GM23338 (cell line): ENCODE measurements at regions not wholly inside any gene's neighbourhood (a gene's known extent, or its start where the extent isn't known, plus 50 kb on each side); places are given as distances from the start of the nearest gene placed in this dataset.

Source experiments
- ATAC-seq: fragments of 200-7000 bp; cut with Tn5 transposase; 3 replicates; pipeline ENCODE4 v1.9.1; 2020
- DNase-seq: peaks from one replicate; pipeline ENCODE4 v3.0.0-alpha.2; 2015; ENCODE audit warnings: low spot score
- H2AFZ ChIP-seq: fragments of 200-600 bp; sonication (generic); 2 replicates; pipeline ENCODE4 v1.8.0; 2016; ENCODE audit warnings: antibody characterized with exemption, mild to moderate bottlenecking, moderate library complexity
- H3F3A ChIP-seq: fragments of 200-600 bp; sonication (generic); replicated peaks from 2 replicates; pipeline ENCODE4 v1.8.0; 2017; ENCODE audit warnings: antibody characterized with exemption, mixed run types, low read depth
- H3K27ac ChIP-seq: fragments of 200-600 bp; sonication (generic); 2 replicates; pipeline ENCODE4 v1.6.1; 2016; ENCODE audit warnings: low read depth
- H3K27me3 ChIP-seq: fragments of 200-600 bp; sonication (generic); 2 replicates; pipeline ENCODE4 v1.8.0; 2016; ENCODE audit warnings: mild to moderate bottlenecking, mixed run types, moderate library complexity; ENCODE audit not compliant: insufficient read depth
- H3K36me3 ChIP-seq: fragments of 200-600 bp; sonication (generic); 2 replicates; pipeline ENCODE4 v1.8.0; 2016; ENCODE audit warnings: mild to moderate bottlenecking; ENCODE audit not compliant: insufficient read depth
- H3K4me1 ChIP-seq: fragments of 200-600 bp; sonication (generic); 2 replicates; pipeline ENCODE4 v1.8.0; 2016; ENCODE audit warnings: mild to moderate bottlenecking, moderate library complexity; ENCODE audit not compliant: insufficient read depth
- H3K4me2 ChIP-seq: fragments of 200-600 bp; sonication (generic); 2 replicates; pipeline ENCODE4 v1.7.1; 2017; ENCODE audit warnings: mixed run types
- H3K4me3 ChIP-seq: fragments of 200-600 bp; sonication (generic); 2 replicates; pipeline ENCODE4 v1.6.1; 2016; ENCODE audit warnings: mixed run types
- H3K79me2 ChIP-seq: fragments of 200-600 bp; sonication (generic); replicated peaks from 2 replicates; pipeline ENCODE4 v1.8.0; 2017; ENCODE audit warnings: mild to moderate bottlenecking; ENCODE audit not compliant: insufficient read depth
- H3K9me2 ChIP-seq: fragments of 200-600 bp; sonication (generic); 2 replicates; pipeline ENCODE4 v1.8.0; 2017; ENCODE audit not compliant: insufficient read depth
- H4K20me1 ChIP-seq: fragments of 200-600 bp; sonication (generic); replicated peaks from 2 replicates; pipeline ENCODE4 v1.8.0; 2017; ENCODE audit warnings: mild to moderate bottlenecking; ENCODE audit not compliant: insufficient read depth
- H3K27ac Mint-ChIP-seq: 2 replicates; pipeline ENCODE4 v1.8.0; 2020; ENCODE audit warnings: inconsistent platforms, mild to moderate bottlenecking, moderate library complexity, mixed read lengths
- H3K27me3 Mint-ChIP-seq: 3 replicates; pipeline ENCODE4 v1.8.0; 2022; ENCODE audit warnings: low read depth, mild to moderate bottlenecking, moderate library complexity, mixed read lengths, inconsistent platforms; ENCODE audit not compliant: insufficient read depth, poor library complexity
- H3K36me3 Mint-ChIP-seq: 3 replicates; pipeline ENCODE4 v1.8.0; 2021; ENCODE audit warnings: low read depth, mild to moderate bottlenecking, inconsistent platforms, moderate library complexity, mixed read lengths
- H3K4me1 Mint-ChIP-seq: 3 replicates; pipeline ENCODE4 v1.8.0; 2020; ENCODE audit warnings: mild to moderate bottlenecking, inconsistent platforms, mixed read lengths
- H3K4me3 Mint-ChIP-seq: 3 replicates; pipeline ENCODE4 v1.8.0; 2021; ENCODE audit warnings: moderate library complexity, mild to moderate bottlenecking, inconsistent platforms, mixed read lengths
- H3K9me3 Mint-ChIP-seq: 3 replicates; pipeline ENCODE4 v1.8.0; 2020; ENCODE audit warnings: moderate library complexity, mild to moderate bottlenecking, inconsistent platforms, mixed read lengths
- CREB1 ChIP-seq: fragments of 250-450 bp; sonication (Bioruptor Pico); IDR thresholded peaks from 2 replicates; pipeline ENCODE4 v1.5.0; 2020; ENCODE audit warnings: low read depth, mild to moderate bottlenecking, moderate library complexity
- ETS1 ChIP-seq: IDR thresholded peaks from 2 replicates; pipeline ENCODE4 v1.6.1; 2016; ENCODE audit warnings: antibody characterized with exemption
- EZH2 ChIP-seq: fragments of 200-600 bp; sonication (generic); IDR thresholded peaks from one replicate; pipeline ENCODE4 v1.8.0; 2017; ENCODE audit warnings: antibody characterized with exemption, mild to moderate bottlenecking, low read depth; ENCODE audit not compliant: unreplicated experiment
- EZH2phosphoT487 ChIP-seq: fragments of 200-600 bp; sonication (generic); IDR thresholded peaks from one replicate; pipeline ENCODE4 v1.8.1; 2018; ENCODE audit warnings: antibody characterized with exemption; ENCODE audit not compliant: unreplicated experiment
- NANOG ChIP-seq: IDR thresholded peaks from 2 replicates; pipeline ENCODE4 v1.6.1; 2016; ENCODE audit warnings: antibody characterized with exemption, borderline replicate concordance
- POLR2AphosphoS5 ChIP-seq: IDR thresholded peaks from 2 replicates; pipeline ENCODE4 v1.6.1; 2016; ENCODE audit warnings: antibody characterized with exemption, low read depth
- STAT1 ChIP-seq: IDR thresholded peaks from one replicate; pipeline ENCODE4 v1.6.1; 2016; ENCODE audit warnings: antibody characterized with exemption; ENCODE audit not compliant: unreplicated experiment
- ZNF114 ChIP-seq: fragments of 250-450 bp; sonication (Bioruptor Pico); IDR thresholded peaks from 2 replicates; pipeline ENCODE4 v1.5.0; 2020; ENCODE audit warnings: mild to moderate bottlenecking, moderate library complexity
- ZNF331 ChIP-seq: fragments of 250-450 bp; sonication (Bioruptor Pico); IDR thresholded peaks from 2 replicates; pipeline ENCODE4 v1.5.0; 2020; ENCODE audit warnings: low read depth, mild to moderate bottlenecking, moderate library complexity
- TF ChIP-seq, protein P1 (sequence below): IDR thresholded peaks from one replicate; pipeline ENCODE4 v1.6.1; 2018; ENCODE audit warnings: antibody characterized with exemption; ENCODE audit not compliant: unreplicated experiment
- TF ChIP-seq, protein P2 (sequence below), 2 experiments: fragments of 200-600 bp in 1 of 2; sonication (generic) in 1 of 2; conservative IDR thresholded peaks; 2 replicates each; pipeline versions ENCODE4 v1.5.1 to v1.6.1; 2016 to 2017; ENCODE audit warnings: antibody characterized with exemption in 2 of 2, low read depth in 2 of 2, mild to moderate bottlenecking in 2 of 2, moderate library complexity in 1 of 2

DNA sequence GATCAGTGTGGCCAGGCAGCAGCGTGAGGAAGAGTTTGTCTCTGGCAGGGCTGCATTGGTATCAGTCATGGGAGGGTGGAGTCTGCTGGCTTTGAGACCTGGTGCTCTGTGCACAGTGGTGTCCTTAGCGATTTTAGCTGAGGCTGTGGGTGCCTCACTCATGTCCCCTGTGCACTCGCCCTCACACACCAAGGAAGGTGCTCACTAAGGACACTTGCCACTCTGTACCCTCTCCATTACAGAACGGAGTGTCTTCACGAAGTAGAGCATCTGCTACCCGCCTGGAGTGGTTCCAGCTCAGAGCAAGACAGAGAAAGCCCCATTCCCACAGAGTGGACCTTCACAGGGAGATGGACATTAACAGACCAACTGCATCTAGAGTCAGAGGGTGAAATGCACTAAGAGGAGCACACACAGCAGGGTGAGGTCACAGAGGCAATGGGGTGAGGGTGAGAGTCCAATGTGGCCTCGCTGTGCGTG is 117.9 kb downstream of the MATN1 start:
- H3K4me3 ChIP-seq: no peak overlapping the region
- TF ChIP-seq, protein P1, sequence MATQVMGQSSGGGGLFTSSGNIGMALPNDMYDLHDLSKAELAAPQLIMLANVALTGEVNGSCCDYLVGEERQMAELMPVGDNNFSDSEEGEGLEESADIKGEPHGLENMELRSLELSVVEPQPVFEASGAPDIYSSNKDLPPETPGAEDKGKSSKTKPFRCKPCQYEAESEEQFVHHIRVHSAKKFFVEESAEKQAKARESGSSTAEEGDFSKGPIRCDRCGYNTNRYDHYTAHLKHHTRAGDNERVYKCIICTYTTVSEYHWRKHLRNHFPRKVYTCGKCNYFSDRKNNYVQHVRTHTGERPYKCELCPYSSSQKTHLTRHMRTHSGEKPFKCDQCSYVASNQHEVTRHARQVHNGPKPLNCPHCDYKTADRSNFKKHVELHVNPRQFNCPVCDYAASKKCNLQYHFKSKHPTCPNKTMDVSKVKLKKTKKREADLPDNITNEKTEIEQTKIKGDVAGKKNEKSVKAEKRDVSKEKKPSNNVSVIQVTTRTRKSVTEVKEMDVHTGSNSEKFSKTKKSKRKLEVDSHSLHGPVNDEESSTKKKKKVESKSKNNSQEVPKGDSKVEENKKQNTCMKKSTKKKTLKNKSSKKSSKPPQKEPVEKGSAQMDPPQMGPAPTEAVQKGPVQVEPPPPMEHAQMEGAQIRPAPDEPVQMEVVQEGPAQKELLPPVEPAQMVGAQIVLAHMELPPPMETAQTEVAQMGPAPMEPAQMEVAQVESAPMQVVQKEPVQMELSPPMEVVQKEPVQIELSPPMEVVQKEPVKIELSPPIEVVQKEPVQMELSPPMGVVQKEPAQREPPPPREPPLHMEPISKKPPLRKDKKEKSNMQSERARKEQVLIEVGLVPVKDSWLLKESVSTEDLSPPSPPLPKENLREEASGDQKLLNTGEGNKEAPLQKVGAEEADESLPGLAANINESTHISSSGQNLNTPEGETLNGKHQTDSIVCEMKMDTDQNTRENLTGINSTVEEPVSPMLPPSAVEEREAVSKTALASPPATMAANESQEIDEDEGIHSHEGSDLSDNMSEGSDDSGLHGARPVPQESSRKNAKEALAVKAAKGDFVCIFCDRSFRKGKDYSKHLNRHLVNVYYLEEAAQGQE: no peak
- TF ChIP-seq NANOG (no peak), STAT1 (no peak), EZH2 (no peak), POLR2AphosphoS5 (no peak), ZNF331 (no peak), CREB1 (CRISPR knock-in tag) (no peak), ETS1 (no peak), EZH2phosphoT487 (no peak)
- H3K79me2 ChIP-seq: no peaks in the 10 kb centered on the region
- H3K9me2 ChIP-seq: no peaks in the 10 kb centered on the region
- Mint-ChIP-seq H3K4me1 (peaks cover 5% of the 10 kb centered on the region; the same call in 2 of the 3 replicates), H3K9me3 (peaks cover 21% of the 10 kb centered on the region), H3K36me3 (peaks cover 6% of the 10 kb centered on the region), H3K27ac (no peak overlapping the region), H3K27me3 (peaks cover 3% of the 10 kb centered on the region), H3K4me3 (no peak overlapping the region)
- no peaks in the 10 kb centered on the region for H3K4me1 ChIP-seq
- H3K27me3 ChIP-seq: no peaks in the 10 kb centered on the region
- ATAC-seq: no peak
- H3K36me3 ChIP-seq: no peaks in the 10 kb centered on the region
- no peak overlapping the region for H3K27ac ChIP-seq
- no peak overlapping the region for H2AFZ ChIP-seq
- H4K20me1 ChIP-seq: no peaks in the 10 kb centered on the region
- DNase-seq: no peak
- no peaks in the 10 kb centered on the region for H3F3A ChIP-seq
- H3K4me2 ChIP-seq: no peak overlapping the region

DNA sequence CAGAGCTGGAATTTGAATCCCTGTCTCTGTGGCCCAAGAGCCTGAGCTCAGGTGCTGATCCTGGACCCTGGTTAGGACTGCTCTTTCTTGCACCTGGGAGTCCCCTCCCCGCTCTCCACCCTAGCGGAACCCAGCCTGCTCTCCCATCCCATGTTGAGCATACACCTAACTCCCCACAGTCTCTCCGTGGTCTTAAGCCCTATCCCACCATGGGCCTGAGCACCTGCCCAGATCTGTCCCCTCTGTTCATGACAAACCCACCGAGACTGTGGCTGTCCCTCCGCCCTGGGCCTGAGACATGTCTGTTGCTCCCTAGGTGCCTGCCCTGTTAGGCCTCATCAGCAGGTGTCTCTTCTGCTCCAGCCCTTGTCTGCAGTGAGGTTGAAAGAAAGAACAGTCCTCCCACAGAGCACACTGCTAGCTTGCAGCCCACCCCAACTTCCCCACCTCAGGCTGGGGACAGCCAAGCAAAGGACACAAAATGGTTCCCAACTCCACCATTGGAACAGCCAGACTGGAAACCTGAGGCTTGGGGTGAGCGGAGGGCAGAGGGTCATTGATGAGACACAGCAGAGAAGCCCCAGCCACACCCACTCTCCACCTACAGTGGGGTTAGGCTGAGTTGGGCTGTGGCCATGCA is 118.5 kb downstream of the MATN1 start:
- Histone ChIP-seq H3K27me3 (no peaks in the 10 kb centered on the region), H3F3A (no peaks in the 10 kb centered on the region), H3K4me1 (no peaks in the 10 kb centered on the region), H2AFZ (no peak overlapping the region), H3K36me3 (no peaks in the 10 kb centered on the region), H4K20me1 (no peaks in the 10 kb centered on the region), H3K79me2 (no peaks in the 10 kb centered on the region), H3K9me2 (no peaks in the 10 kb centered on the region), H3K4me2 (no peak overlapping the region), H3K4me3 (no peak overlapping the region), H3K27ac (no peak overlapping the region)
- no peak overlapping the region for H3K4me3 Mint-ChIP-seq
- peaks cover 5% of the 10 kb centered on the region; the same call in 2 of the 3 replicates for H3K4me1 Mint-ChIP-seq
- peaks cover 6% of the 10 kb centered on the region for H3K36me3 Mint-ChIP-seq
- peaks cover 3% of the 10 kb centered on the region for H3K27me3 Mint-ChIP-seq
- DNase-seq: no peak
- no peak for ATAC-seq
- H3K9me3 Mint-ChIP-seq: peaks cover 21% of the 10 kb centered on the region
- H3K27ac Mint-ChIP-seq: no peak overlapping the region
- TF ChIP-seq EZH2 (no peak), ZNF331 (no peak), EZH2phosphoT487 (no peak), NANOG (no peak), POLR2AphosphoS5 (no peak), ETS1 (no peak), ZNF114 (CRISPR knock-in tag) (no peak), CREB1 (CRISPR knock-in tag) (no peak)
- TF ChIP-seq, protein P1: no peak
- TF ChIP-seq, protein P2, sequence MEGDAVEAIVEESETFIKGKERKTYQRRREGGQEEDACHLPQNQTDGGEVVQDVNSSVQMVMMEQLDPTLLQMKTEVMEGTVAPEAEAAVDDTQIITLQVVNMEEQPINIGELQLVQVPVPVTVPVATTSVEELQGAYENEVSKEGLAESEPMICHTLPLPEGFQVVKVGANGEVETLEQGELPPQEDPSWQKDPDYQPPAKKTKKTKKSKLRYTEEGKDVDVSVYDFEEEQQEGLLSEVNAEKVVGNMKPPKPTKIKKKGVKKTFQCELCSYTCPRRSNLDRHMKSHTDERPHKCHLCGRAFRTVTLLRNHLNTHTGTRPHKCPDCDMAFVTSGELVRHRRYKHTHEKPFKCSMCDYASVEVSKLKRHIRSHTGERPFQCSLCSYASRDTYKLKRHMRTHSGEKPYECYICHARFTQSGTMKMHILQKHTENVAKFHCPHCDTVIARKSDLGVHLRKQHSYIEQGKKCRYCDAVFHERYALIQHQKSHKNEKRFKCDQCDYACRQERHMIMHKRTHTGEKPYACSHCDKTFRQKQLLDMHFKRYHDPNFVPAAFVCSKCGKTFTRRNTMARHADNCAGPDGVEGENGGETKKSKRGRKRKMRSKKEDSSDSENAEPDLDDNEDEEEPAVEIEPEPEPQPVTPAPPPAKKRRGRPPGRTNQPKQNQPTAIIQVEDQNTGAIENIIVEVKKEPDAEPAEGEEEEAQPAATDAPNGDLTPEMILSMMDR (conservative IDR thresholded peaks at IDR 0.05; ENCODE audit: low read depth in 2 of 2): no peak
